HFF-Myc (cell line): ENCODE measurements at regions not wholly inside any gene's neighbourhood (a gene's known extent, or its start where the extent isn't known, plus 50 kb on each side); places are given as distances from the start of the nearest gene placed in this dataset.
A peak's percentile ranks its signal among the peaks of the same experiment; 100 is the strongest.

Experiments used
- DNase-seq: peaks from one replicate; pipeline ENCODE4 v3.0.0-alpha.2; 2011; ENCODE audit warnings: low read depth; ENCODE audit errors: extremely low read depth
- H3K4me3 ChIP-seq: replicated peaks from 2 replicates; pipeline ENCODE4 v1.5.1; 2011; ENCODE audit warnings: low read depth, mild to moderate bottlenecking, control low read depth, low read length
- CTCF ChIP-seq: IDR thresholded peaks from 2 replicates; pipeline ENCODE4 v1.5.1; 2012; ENCODE audit warnings: mild to moderate bottlenecking, low read depth, low read length, control low read depth; ENCODE audit errors: missing control alignments

GRCh38 chrX:13253223-13253622 is 66.6 kb downstream of the ATXN3L start:
- H3K4me3 ChIP-seq = no peak overlapping the region
- DNase-seq = no peak
- no peak for TF ChIP-seq CTCF

GRCh38 chrX:13252726-13253125 is 67.1 kb downstream of the ATXN3L start:
- DNase-seq = no peak
- no peak overlapping the region for H3K4me3 ChIP-seq
- no peak for TF ChIP-seq CTCF

- peak; percentile 90 for DNase-seq
- H3K4me3 ChIP-seq = no peak overlapping the region
- no peak for TF ChIP-seq CTCF
These were observed 68.8 kb downstream of the ATXN3L start for GRCh38 chrX:13250826-13251580.

- TF ChIP-seq CTCF = no peak
- DNase-seq = no peak
- no peak overlapping the region for H3K4me3 ChIP-seq
These were observed 70.9 kb downstream of the ATXN3L start for GRCh38 chrX:13248867-13249486.

- TF ChIP-seq CTCF = no peak
- no peak for DNase-seq
These were observed 80.6 kb downstream of the ATXN3L start for GRCh38 chrX:13239272-13239671.

GRCh38 chrX:13235930-13236329 is 83.9 kb downstream of the ATXN3L start:
- TF ChIP-seq CTCF = no peak
- H3K4me3 ChIP-seq = no peak overlapping the region
- DNase-seq = no peak

More at GRCh38 chrX:13239272-13239671, 80.6 kb downstream of the ATXN3L start:
- no peak overlapping the region for H3K4me3 ChIP-seq
